Putamen (tissue), 1 donor: ENCODE measurements at regions not wholly inside any gene's neighbourhood (a gene's known extent, or its start where the extent isn't known, plus 50 kb on each side); places are given as distances from the start of the nearest gene placed in this dataset.

Experiments used
- DNase-seq: peaks from one replicate; pipeline ENCODE4 v3.0.0-alpha.2; 2016; ENCODE audit warnings: low spot score

- no peak for DNase-seq
Observed at GRCh38 chr4:127533028-127533700, 99.6 kb upstream of the INTU start.

GRCh38 chr4:127534041-127534825 is 98.5 kb upstream of the INTU start:
- DNase-seq: no peak

GRCh38 chr4:127538016-127538415 is 94.7 kb upstream of the INTU start:
- DNase-seq: no peak

GRCh38 chr4:127540497-127541025 is 92.2 kb upstream of the INTU start:
- no peak for DNase-seq

- no peak for DNase-seq
Observed at GRCh38 chr4:127545271-127545670, 87.5 kb upstream of the INTU start.

- no peak for DNase-seq
Observed at GRCh38 chr4:127548990-127549925, 83.5 kb upstream of the INTU start.

GRCh38 chr4:127555106-127555505 is 77.7 kb upstream of the INTU start:
- DNase-seq: no peak

- DNase-seq: no peak
Observed at GRCh38 chr4:127558088-127558487, 74.7 kb upstream of the INTU start.

GRCh38 chr4:127558489-127559407 is 74.0 kb upstream of the INTU start:
- DNase-seq: no peak

- no peak for DNase-seq
Observed at GRCh38 chr4:127559981-127560380, 72.8 kb upstream of the INTU start.

- no peak for DNase-seq
Observed at GRCh38 chr4:127560755-127561154, 72.0 kb upstream of the INTU start.

- DNase-seq: no peak
Observed at GRCh38 chr4:127574643-127575042, 58.1 kb upstream of the INTU start.

- no peak for DNase-seq
Observed at GRCh38 chr4:127575888-127576287, 56.9 kb upstream of the INTU start.

- DNase-seq: no peak
Observed at GRCh38 chr4:127578491-127578890, 54.3 kb upstream of the INTU start.

GRCh38 chr4:127578967-127579366 is 53.8 kb upstream of the INTU start:
- DNase-seq: no peak

GRCh38 chr4:127579821-127580220 is 52.9 kb upstream of the INTU start:
- no peak for DNase-seq

GRCh38 chr4:127580300-127580699 is 52.5 kb upstream of the INTU start:
- no peak for DNase-seq

GRCh38 chr4:127580891-127581290 is 51.9 kb upstream of the INTU start:
- no peak for DNase-seq
